KBM-7 (cell line): ENCODE measurements at regions not wholly inside any gene's neighbourhood (a gene's known extent, or its start where the extent isn't known, plus 50 kb on each side); places are given as distances from the start of the nearest gene placed in this dataset.
A peak's percentile ranks its signal among the peaks of the same experiment; 100 is the strongest.
"Not testable (repeated sequence)": the region's sequence is repeated elsewhere in the genome, so short reads cannot be mapped to it uniquely, and the experiment has no call there.

Experiments
- DNase-seq: peaks from one replicate; pipeline ENCODE4 v3.0.0-alpha.2; 2015
- in situ Hi-C: fragments of 300-500 bp; cut with MboI; formaldehyde crosslinking; loops from 2 replicates; pipeline ENCODE4 v1.14.3; 2020; ENCODE audit warnings: low sequenced_read_pairs, low pct_unique_long_range_greater_than_20kb, mixed read lengths

GRCh38 chr4:181130317-181130716 lies 1112.9 kb upstream of the TENM3 start:
- in situ Hi-C loops, DNase-seq: not testable (repeated sequence)

GRCh38 chr4:181137351-181137750 lies 1105.9 kb upstream of the TENM3 start:
- DNase-seq, result no peak
- in situ Hi-C loops, result no loop called here

GRCh38 chr4:181138116-181138515 lies 1105.1 kb upstream of the TENM3 start:
- in situ Hi-C loops, result no loop called here
- no peak for DNase-seq

- in situ Hi-C loops, result no loop called here
- DNase-seq, result no peak
Observed at GRCh38 chr4:181140037-181140603, 1103.1 kb upstream of the TENM3 start.

- peak; percentile 61 for DNase-seq
- in situ Hi-C loops, result no loop called here
Observed at GRCh38 chr4:181143250-181143854, 1099.8 kb upstream of the TENM3 start.

DNA sequence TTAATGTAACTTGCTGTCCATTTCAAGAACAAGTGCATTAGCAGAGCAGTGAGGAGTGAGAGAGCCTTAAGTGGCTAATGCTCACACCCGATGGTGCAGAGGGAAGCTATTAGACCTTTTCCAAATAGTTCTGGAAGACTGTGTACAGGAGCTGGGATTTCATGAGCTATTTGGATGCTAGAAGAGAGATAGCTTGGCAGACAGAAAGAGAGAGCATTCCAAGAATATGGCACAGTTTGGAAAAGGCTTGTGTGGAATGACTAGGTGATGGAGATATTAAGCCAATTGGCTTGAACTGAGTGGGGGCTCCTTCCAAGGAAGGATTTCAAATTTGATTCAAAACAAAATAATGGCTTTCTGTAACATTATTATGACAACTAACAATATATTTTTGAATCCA lies 1097.2 kb upstream of the TENM3 start:
- in situ Hi-C loops, result no loop called here
- no peak for DNase-seq

DNA sequence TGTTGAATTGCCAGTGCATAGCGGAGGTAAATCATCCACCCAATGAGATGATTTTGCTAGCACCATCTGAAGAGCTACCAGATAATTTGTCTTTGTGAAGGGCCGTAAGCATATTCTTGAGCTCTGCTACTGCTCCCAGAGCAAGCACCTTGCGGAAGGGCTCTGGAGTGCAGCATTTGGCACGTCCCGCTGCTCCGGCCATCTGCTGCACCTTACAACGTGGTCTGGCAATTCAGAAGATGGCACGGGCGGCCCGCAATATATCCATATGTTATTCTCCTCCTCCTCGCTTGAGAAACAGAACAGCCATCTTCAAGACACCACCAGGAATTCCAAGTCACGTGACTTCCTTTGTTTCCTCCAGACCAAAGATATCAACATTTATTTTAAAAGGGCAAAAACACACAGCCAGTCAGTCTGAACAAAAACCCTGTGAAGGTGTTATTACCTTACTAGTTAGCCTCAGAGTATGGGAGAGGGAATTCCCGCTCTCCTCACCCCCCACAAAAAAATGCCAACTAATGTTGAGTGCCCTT lies 1095.7 kb upstream of the TENM3 start:
- no peak for DNase-seq
- in situ Hi-C loops, result no loop called here

- in situ Hi-C loops, result no loop called here
Observed at GRCh38 chr4:181148470-181148869, 1094.7 kb upstream of the TENM3 start.

DNA sequence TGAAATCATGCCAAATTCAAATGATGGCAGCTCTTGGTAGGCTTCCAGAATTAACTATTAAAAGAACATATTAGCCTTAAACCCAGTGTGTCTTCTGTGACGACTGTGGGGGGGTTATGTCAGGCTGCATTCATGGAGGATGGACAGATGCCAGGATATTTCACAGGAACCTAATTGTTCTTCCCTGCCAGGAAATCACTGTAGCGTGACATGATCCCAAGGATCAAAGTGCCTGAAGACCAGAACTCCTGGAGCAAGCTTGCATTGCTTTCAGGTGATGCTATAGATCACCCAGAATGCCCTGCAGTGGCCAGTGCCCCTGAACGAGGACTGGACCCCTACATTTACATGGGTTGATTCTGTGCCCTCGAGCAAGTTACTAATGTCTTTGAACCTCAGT lies 1093.0 kb upstream of the TENM3 start:
- in situ Hi-C loops, result no loop called here
- DNase-seq, result no peak

More at GRCh38 chr4:181148470-181148869, 1094.7 kb upstream of the TENM3 start:
- no peak for DNase-seq

GRCh38 chr4:181151856-181152255 lies 1091.3 kb upstream of the TENM3 start:
- DNase-seq, result no peak
- in situ Hi-C loops, result no loop called here

GRCh38 chr4:181157647-181158046 lies 1085.6 kb upstream of the TENM3 start:
- in situ Hi-C loops, result no loop called here
- no peak for DNase-seq

GRCh38 chr4:181158971-181159370 lies 1084.2 kb upstream of the TENM3 start:
- no peak for DNase-seq
- in situ Hi-C loops, result no loop called here

GRCh38 chr4:181161669-181162068 lies 1081.5 kb upstream of the TENM3 start:
- in situ Hi-C loops, result no loop called here
- DNase-seq, result no peak

- in situ Hi-C loops, result no loop called here
- no peak for DNase-seq
Observed at GRCh38 chr4:181162266-181162665, 1080.9 kb upstream of the TENM3 start.

DNA sequence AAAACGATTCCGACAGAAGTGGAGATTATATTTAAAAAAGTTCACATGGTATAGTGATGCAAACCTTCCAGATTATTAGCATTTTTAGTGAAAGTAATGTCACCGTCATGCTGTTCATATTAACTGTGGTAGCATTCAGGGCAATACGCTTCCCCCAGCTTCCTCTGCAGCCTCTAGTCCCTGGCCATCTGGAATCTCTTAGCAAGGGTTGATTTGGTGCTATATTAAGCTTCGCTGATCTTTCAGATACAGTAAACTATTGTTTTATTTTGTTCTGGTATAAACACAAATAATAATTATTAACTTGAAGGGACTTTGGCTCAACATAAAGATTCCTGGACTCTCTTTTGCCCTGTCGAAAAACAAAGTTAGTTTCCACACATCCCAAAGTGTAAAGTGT lies 1080.5 kb upstream of the TENM3 start:
- in situ Hi-C loops, result no loop called here
- DNase-seq, result no peak

DNA sequence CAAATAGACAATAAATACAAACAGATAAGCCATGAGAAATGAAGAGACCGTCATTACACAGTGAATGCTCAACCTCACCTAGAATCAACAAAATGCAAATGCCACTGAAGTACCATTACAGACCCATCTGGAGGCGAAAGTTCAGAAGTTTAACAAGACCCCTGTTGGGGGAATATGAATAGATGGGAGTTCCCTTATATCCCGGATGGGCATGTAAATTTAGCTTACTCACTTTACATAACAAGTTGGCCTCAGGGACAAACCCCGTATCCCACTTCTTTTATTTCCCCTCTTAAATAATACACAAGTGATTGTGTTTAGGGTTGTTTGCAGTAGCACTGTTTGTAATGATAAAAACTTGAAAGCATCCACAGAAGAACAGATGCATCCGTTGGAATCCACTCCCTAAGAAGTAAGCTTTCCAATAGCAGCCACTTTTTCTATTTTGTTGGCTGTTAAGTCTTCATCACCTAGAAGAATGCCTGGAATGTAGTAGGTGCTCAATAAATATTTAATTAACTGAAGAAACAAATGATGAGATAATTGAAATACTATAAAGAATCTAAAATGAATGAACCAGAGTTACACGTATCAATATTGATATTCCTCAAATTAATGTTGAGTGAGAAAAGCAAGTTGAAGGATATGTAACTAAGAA lies 1076.3 kb upstream of the TENM3 start:
- DNase-seq, result no peak
- in situ Hi-C loops, result no loop called here

GRCh38 chr4:181168011-181168805 lies 1075.0 kb upstream of the TENM3 start:
- DNase-seq, result no peak
- in situ Hi-C loops, result no loop called here

DNA sequence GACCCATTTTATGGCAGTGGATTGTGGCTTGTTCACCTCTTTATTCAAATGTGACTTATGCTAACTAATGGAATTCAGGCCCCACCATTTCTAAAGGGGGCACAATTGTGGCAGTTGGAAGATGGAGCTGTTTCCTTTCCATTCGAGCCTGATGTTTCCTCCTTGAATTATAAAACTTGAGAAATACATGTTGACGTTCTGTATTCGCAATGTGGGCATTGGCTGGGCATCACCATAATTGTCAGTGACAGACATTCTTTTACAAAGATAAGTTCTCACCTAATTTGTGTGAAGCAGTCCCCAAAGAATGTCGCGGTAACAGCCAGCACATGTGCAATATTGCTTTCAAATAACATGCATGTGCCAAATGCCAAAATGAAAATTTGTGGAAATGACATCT lies 1070.2 kb upstream of the TENM3 start:
- no peak for DNase-seq
- in situ Hi-C loops, result no loop called here

DNA sequence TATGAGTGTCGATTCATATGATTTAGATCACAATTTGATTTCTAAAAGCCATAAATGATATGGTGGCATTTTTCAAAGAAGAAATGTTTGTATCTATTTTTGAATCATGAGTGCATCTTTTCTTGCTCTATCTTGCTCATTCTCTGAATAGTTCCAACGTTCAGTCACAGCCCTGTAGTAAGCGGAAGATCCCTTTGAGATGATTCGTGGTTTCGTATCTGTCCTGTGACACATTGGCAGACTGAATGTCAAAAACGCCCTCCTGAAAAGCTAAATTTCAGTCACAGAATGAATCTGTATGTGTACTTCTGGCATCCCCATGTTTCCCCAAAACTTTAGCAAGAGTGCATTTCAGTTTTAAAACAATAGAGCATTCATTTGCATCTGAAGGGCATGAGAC lies 1066.9 kb upstream of the TENM3 start:
- no peak for DNase-seq
- in situ Hi-C loops, result no loop called here

DNA sequence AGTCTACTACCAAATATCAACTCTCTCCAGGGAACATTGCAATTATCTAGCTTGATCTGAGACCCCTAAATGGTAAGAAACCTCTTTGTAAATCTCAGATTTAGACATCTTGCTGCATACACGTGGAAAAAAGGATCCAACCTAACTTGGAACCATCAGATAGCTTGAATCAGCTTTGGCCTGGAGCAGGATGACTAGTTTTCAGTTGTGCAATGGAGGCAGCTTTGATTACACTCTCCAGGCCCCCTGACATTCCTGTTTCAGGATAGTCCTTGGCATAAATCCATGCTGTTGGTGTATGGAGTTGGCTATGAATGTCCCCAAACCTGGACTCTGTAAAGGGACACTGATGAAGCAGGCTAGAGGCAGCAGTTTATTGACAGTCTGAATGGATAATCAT lies 1061.9 kb upstream of the TENM3 start:
- no peak for DNase-seq
- in situ Hi-C loops, result no loop called here
